ENCODE measurements at regions not wholly inside any gene's neighbourhood (a gene's known extent, or its start where the extent isn't known, plus 50 kb on each side); places are given as distances from the start of the nearest gene placed in this dataset.

GRCh38 chr18:78612801-78613200 is 366.8 kb upstream of the SALL3 start:
- FAIRE-seq, result no peak
- dilution Hi-C loops (cut with MboI; ENCODE audit: extremely low pct_ligation_motif_present, low sequenced_read_pairs), result no loop called here

GRCh38 chr18:78618726-78619125 is 360.9 kb upstream of the SALL3 start:
- TF ChIP-seq CTCF (optimal IDR thresholded peaks at IDR 0.05 in 1 of 3, IDR thresholded peaks at IDR 0.05 in 1 of 3, conservative IDR thresholded peaks at IDR 0.05 in 1 of 3; ENCODE audit: extremely low read depth in 1 of 3, insufficient read depth in 2 of 3, low read length in 3 of 3), result no peak
- H4K20me1 ChIP-seq (ENCODE audit: control insufficient read depth, extremely low read depth, insufficient read depth, low read length), result no peaks in the 10 kb centered on the region
- no peak overlapping the region for H3K4me3 ChIP-seq (ENCODE audit: control insufficient read depth in 2 of 3, extremely low read depth in 1 of 3, insufficient read depth in 2 of 3, low read depth in 1 of 3, low read length in 3 of 3)
- H3K36me3 ChIP-seq (ENCODE audit: control insufficient read depth in 2 of 2, extremely low read depth in 1 of 2, insufficient read depth in 2 of 2, low read length in 2 of 2), result no peaks in the 10 kb centered on the region
- FAIRE-seq (no peak), DNase-seq (ENCODE audit: low read depth, low spot score) (no peak)
- no peak overlapping the region for H3K27ac ChIP-seq (ENCODE audit: control insufficient read depth, insufficient read depth, low read length)
- H3K9ac ChIP-seq (ENCODE audit: control insufficient read depth, extremely low read depth, insufficient read depth, low read length), result no peak overlapping the region
- dilution Hi-C loops (cut with MboI; ENCODE audit: extremely low pct_ligation_motif_present, low sequenced_read_pairs), result no loop called here
- peaks cover 18% of the 10 kb centered on the region for H3K9me3 ChIP-seq (ENCODE audit: control insufficient read depth, low read depth, low read length)
- no peak overlapping the region for H2AFZ ChIP-seq (ENCODE audit: control insufficient read depth, low read length)
- H3K27me3 ChIP-seq (ENCODE audit: control insufficient read depth, extremely low read depth, insufficient read depth, low read length), result no peaks in the 10 kb centered on the region
- no peaks in the 10 kb centered on the region for H3K79me2 ChIP-seq (ENCODE audit: control insufficient read depth, insufficient read depth, low read length)
- H3K9me1 ChIP-seq (ENCODE audit: control insufficient read depth, extremely low read depth, insufficient read depth, low read length), result no peaks in the 10 kb centered on the region
- H3K4me1 ChIP-seq (ENCODE audit: control insufficient read depth, extremely low read depth, insufficient read depth, low read length), result no peaks in the 10 kb centered on the region
- no peak overlapping the region for H3K4me2 ChIP-seq (ENCODE audit: control insufficient read depth, extremely low read depth, insufficient read depth, low read depth, low read length)

More at GRCh38 chr18:78612801-78613200, 366.8 kb upstream of the SALL3 start:
- H2AFZ ChIP-seq (ENCODE audit: control insufficient read depth, low read length), result no peak overlapping the region
- no peak overlapping the region for H3K4me2 ChIP-seq (ENCODE audit: control insufficient read depth, extremely low read depth, insufficient read depth, low read depth, low read length)
- no peaks in the 10 kb centered on the region for H3K36me3 ChIP-seq (ENCODE audit: control insufficient read depth in 2 of 2, extremely low read depth in 1 of 2, insufficient read depth in 2 of 2, low read length in 2 of 2)
- no peak for DNase-seq (ENCODE audit: low read depth, low spot score)
- H3K27ac ChIP-seq (ENCODE audit: control insufficient read depth, insufficient read depth, low read length), result no peak overlapping the region
- H4K20me1 ChIP-seq (ENCODE audit: control insufficient read depth, extremely low read depth, insufficient read depth, low read length), result no peaks in the 10 kb centered on the region
- TF ChIP-seq CTCF (optimal IDR thresholded peaks at IDR 0.05 in 1 of 3, IDR thresholded peaks at IDR 0.05 in 1 of 3, conservative IDR thresholded peaks at IDR 0.05 in 1 of 3; ENCODE audit: extremely low read depth in 1 of 3, insufficient read depth in 2 of 3, low read length in 3 of 3), result no peak
- TF ChIP-seq EZH2 (IDR thresholded peaks at IDR 0.05; ENCODE audit: low read length), result no peak
- no peaks in the 10 kb centered on the region for H3K4me1 ChIP-seq (ENCODE audit: control insufficient read depth, extremely low read depth, insufficient read depth, low read length)
- no peaks in the 10 kb centered on the region for H3K27me3 ChIP-seq (ENCODE audit: control insufficient read depth, extremely low read depth, insufficient read depth, low read length)
- H3K79me2 ChIP-seq (ENCODE audit: control insufficient read depth, insufficient read depth, low read length), result no peaks in the 10 kb centered on the region
- H3K9me1 ChIP-seq (ENCODE audit: control insufficient read depth, extremely low read depth, insufficient read depth, low read length), result no peaks in the 10 kb centered on the region
- H3K9me3 ChIP-seq (ENCODE audit: control insufficient read depth, low read depth, low read length), result peaks cover 11% of the 10 kb centered on the region
- H3K4me3 ChIP-seq (ENCODE audit: control insufficient read depth in 2 of 3, extremely low read depth in 1 of 3, insufficient read depth in 2 of 3, low read depth in 1 of 3, low read length in 3 of 3), result no peak overlapping the region
- no peak overlapping the region for H3K9ac ChIP-seq (ENCODE audit: control insufficient read depth, extremely low read depth, insufficient read depth, low read length)

Data from keratinocyte (primary cell).